A204.1 (cell line): ENCODE measurements at regions not wholly inside any gene's neighbourhood (a gene's known extent, or its start where the extent isn't known, plus 50 kb on each side); places are given as distances from the start of the nearest gene placed in this dataset.
"Not testable (repeated sequence)": the region's sequence is repeated elsewhere in the genome, so short reads cannot be mapped to it uniquely, and the experiment has no call there.

Experiments used
- FAIRE-seq: peaks from 2 replicates; lab custom pipeline; 2012; peaks lifted over from hg19 to GRCh38; lab: Jason Lieb, UNC

DNA sequence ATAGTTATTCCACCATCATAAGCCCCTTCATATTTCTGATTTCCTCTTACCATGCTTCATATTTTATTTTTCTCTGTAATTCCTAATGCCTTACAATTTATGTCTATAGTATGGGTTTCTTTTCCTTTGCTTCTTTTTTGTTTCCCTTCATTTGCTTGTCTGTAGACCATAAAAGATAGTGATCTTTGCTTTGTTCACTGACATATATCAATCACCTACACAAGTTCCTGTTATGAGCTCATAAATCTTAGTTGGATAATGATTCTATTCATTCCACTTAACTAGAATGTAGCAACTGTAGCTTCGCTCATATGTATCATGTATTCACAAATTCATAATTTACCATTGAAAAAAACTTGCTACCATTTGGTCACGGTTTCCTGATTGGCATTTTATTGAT is 388.8 kb upstream of the ATXN7L3B start:
- FAIRE-seq: no peak

DNA sequence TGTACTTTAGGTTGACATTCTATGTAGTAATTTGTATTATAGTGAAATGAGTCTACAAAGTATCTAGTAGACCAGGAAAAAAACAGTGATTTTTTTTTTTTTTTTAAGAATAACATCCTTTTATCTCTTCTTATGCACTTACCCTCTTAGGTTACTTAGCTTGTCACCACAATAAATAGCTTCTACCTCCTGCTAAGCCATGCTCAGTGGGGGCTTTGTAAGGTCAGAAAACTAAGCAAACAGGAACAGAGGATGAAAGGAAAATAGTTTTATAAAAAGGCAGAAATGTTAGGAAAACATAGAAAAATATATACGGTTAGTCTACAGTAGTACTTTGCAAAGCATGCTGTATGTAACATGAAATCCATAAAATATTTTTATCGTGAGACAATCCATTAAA is 385.3 kb upstream of the ATXN7L3B start:
- no peak for FAIRE-seq

DNA sequence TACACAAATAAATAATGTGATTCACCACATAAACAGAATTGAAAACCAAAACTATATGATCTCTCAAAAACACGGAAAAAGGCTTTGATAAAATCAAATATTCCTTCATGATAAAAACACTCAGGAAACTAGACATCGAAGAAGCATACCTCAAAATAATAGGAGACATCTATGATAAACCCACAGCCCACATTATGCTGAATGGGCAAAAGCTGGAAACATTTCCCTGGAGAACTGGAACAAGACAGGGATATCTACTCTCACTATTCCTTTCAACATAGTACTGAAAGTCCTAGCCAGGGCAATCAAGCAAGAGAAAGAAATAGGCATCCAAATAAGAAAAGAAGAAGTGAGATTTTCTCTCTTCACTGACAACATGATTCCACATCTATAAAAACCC is 371.5 kb upstream of the ATXN7L3B start:
- no peak for FAIRE-seq

DNA sequence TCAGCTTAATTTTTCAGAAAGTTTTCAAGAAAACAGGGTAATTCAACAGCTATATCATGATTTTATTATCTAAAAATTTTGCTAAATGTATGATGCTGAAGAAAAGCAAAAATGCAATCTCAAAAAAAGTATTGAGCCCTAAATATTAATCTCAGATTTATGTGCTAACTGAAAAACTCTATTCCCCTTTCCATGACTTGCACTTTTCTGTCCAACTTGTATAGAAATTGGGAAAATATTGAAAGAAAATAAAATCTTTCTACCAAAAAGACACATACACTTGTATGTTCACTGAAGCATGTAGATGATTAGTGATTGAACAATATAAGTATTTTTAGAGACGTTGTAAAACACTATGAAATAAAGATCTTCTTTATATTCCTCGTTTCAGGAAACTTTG is 368.0 kb upstream of the ATXN7L3B start:
- FAIRE-seq: no peak

DNA sequence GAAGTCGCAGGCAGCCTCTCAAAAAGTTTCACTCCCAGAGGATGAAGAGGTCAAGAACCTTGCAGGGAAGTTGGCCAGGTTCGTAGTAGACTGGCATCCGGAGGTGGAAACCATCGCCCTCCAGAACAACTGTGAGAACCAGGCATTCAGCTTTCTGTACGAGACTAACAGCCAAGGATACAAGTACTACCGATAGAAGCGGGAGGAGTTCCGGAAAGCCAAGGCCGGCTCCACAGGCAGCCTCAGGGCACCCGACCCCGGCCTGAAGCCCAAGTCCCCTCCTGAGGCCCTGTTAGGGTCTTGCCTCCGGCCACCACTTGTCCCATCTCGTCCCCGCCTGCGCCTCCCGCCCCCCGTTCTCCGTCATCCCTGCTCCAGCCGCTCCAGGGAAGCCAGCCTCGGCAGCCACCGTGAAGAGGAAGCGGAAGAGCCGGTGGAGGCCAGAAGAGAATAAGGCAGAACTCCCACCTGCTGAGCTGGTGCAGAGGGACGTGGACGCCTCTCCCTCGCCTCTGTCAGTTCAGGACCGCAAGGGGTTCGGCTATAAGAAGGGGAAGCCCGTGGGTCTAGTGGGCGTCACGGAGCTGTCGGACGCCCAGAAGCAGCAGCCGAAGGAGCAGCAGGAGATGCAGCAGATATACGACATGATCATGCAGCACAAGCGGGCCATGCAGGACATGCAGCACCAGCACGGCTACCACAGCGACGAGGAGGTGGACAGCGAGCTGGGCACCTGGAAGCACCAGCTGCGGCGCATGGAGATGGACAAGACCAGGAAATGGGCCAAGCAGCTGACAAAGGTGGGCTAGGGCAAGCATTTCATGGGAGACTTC is 366.8 kb upstream of the ATXN7L3B start:
- FAIRE-seq: no peak

DNA sequence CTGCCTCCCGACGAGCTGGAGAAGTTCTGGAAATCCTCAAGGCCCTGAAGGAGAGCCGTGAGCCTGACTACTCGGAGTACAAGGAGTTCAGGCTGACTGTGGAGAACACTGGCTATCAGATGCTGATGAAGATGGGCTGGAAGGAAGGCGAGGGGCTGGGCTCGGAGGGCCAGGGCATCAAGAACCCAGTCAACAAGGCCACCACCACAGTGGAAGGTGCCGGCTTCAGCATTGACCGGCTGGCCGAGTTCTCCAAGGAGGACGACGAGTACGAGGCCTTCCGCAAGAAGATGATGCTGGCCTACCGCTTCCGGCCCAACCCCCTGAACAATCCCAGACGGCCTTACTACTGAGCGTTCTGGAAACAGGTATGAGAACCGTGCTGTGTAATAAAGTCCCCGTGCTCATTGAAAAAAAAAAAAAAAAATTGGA is 366.1 kb upstream of the ATXN7L3B start:
- no peak for FAIRE-seq

DNA sequence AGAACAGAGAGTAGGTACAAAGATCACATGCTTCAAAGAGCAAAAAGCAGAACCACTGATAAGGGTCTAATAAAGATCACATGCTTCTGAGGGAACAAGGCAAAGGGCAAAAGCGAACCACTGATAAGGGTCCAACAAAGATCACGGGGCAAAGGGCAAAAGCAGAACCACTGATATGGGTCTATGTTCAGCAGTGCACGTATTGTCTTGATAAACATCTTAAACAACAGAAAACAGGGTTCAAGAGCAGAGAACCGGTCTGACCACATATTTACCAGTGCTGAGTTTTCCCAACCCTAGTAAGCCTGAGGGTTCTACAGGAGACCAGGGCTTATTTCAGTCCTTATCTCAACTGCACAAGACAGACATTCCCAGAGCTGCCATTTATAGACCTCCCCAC is 362.7 kb upstream of the ATXN7L3B start:
- not testable (repeated sequence) for FAIRE-seq

DNA sequence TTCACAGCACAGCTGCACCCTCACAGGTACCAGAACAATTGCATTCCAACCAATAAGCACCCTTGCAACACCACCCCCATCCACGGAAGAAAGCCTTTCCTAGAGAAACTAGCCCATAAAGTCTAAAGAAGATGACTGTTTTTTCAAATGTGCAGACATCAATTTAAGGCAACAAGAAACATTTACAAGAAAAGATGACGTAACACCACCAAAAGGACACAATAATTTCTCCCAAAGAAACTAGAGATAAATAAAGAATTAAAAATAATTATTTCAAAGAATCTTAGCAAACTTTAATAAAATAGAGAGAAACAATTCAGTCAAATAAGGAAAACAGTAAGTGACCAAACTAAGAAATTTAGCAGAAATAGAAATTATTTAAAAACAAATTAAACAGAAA is 352.3 kb upstream of the ATXN7L3B start:
- FAIRE-seq: no peak

DNA sequence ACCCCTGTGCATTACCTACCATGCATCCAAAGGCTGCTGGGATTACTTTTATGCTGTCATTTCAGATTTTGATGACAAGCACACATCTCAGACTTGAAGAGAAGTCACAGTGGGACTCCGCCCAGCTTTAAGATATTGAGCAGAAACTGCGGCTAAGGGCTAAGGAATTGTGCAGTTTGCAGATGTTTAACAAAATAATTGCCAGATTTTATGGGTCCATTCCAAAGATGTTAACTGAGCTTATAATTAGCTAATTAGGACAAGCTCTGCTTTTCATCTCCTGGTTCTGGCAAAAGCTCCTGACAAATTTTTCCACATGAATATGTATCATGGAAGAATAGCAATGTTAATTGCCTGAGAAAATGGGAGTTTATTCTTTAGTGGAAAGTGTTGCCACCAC is 344.4 kb upstream of the ATXN7L3B start:
- no peak for FAIRE-seq

DNA sequence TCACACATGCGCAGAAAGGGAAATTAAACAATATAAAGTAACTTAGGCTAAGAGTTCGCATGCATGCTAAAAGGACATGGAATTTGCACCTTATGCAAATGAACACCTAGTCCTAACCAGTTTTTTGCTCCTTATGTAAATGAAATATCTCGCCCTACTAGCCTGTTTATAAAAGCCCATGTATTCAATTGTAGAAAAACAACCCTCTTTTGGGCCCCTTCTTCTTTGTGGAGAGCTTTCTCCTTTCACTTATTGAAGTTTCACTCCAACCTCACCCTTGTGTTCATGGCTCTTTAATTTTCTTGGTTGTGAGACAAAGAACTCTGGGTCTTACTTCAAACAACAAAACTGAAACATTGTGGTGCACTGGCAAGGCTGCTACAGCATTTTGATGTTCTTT is 333.4 kb upstream of the ATXN7L3B start:
- no peak for FAIRE-seq

DNA sequence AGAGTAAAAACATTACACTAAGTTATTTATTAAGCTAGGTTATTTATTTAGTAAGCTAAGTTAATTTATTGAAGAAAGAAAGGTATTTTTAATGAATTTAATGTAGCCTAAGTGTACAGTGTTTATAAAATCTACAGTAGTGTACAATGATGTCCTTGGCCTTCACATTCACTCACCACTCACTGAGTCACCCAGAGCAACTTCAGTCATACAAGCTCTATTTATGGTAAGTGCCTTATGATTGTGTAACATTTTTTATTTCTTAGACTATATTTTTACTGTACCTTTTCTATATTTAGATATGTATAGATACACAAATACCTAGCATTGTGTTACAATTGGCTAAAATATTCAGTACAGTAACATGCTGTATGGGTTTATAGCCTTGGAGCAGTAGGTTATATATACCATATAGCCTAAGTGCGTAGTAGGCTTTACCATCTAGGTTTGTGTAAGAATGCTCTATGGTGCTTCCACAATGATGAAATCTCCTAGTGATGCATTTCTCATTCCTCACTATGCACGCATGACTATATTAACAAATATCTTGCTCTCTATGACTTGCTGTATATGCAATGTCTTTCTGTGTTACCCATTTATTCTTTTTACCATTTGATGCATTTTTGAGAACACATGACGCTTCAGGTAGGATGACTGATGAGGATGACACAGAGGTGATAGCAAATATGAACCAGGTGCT is 309.6 kb upstream of the ATXN7L3B start:
- no peak for FAIRE-seq

DNA sequence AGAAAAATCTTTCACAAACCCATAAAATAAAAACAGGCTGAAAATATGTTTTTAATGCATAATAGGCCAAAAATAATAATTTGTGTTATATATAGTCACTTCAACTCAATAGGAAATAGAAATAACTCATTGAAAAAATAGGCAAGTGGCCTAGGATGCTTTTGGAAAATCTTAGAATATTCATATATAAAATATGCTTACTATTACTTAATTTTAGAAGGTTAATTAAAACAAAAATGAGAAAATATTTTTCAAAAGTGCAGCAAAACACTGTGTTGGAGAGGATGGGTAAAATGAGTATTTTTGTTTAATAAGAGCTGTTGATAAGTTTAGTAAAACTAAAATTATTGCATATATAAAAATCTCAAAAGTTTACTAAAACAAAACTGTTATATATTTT is 308.0 kb upstream of the ATXN7L3B start:
- FAIRE-seq: no peak

DNA sequence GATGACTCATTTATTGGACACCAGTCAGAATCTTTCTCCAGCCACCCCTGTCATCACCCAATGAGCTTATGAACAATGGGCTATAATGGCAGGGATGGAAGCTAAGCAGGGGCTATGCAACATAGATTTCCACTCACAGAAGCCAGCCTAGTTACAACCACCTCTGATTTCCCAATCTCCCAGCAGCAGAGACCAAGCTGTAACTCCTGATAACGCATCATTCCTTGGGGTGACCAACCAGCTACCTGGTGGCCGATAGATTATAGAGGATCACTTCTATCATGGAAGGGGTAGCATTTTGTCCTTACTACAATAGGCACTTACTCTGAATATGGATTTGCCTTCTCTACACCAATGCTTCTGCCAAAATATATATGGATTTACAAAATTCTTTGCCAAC is 302.3 kb upstream of the ATXN7L3B start:
- no peak for FAIRE-seq

DNA sequence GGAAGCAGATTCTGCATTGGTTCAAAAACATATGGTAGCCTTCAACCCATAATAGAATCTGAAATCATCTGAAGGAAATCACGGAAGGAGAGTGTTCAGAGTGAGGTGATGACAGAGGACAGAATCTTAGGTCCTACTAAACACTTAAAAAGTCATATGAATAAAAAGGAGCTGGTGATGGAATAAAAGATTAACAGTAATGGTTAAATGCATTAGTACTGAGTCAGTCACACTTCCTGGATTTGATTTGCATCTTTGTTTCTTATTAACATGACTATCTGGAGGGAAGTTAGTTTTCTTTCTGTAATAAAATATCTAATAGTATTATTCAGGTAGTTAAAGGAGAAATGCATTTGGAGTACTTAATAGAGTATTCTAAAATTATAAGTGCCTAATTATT is 296.3 kb upstream of the ATXN7L3B start:
- FAIRE-seq: no peak

DNA sequence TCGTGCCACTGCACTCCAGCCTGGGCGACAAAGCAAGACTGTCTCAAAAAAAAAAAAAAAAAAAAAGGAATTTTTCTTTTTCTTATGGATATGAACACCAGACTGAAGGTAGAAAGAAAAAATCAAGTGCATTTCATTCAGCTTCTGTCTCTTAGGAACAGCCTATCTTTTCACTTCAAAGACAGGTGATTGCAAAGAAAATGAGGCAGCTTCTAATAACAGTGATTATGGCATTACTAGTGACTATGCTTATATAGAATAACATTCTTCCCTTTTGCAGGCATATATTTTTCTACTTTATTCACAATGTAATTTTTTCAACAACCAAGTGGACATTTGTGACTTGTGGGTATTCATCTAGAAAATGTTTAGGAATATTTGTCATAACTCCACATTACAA is 295.5 kb upstream of the ATXN7L3B start:
- FAIRE-seq: no peak

DNA sequence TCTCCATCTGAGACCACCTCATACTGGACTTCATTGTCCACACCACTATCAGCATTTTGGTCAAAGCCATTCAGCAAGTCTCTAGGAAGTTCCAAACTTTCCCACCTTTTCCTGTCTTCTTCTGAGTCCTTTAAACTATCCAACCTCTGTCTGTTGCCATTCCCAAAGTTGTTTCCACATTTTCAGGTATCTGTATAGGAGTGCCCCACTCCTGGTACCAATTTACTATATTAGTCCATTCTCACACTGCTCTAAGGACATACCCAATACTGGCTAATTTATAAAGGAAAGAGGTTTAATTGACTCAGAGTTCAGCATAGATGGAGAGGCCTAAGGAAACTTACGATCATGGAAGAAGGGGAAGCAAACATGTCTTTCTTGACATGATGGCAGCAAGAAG is 292.2 kb upstream of the ATXN7L3B start:
- no peak for FAIRE-seq

DNA sequence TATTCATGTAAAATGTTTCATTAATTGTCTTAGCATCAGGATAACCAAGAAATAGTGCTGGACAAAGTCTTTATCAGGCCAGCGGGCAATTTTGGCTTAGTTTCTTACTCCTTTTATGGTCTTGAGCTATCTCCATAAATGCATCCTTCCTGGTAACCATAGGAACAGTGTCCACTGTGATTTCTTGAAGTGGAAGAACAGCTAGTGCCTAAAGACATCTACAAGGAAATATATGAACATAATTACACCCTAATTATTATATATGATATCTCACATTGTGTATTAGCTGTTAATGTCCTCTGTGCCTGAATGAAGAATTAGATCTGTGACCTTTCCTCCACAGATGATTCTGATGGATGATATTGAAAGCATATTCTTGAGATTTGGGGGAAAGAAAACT is 286.7 kb upstream of the ATXN7L3B start:
- no peak for FAIRE-seq

DNA sequence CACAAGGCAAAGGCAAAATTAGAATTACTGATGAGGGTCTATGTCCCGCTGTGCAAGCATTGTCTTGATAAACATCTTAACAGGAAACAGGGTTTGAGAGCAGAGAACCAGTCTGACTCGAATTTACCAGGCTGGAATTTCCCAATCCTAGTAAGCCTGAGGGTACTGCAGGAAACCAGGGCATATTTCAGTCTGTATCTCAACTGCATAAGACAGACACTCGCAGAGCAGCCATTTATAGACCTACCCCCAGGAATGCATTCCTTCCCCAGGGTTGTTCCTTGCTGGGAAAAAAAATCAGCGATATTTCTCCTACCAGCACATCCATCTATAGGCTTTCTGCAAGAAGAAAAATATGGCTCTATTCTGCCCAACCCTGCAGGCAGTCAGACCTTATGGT is 283.8 kb upstream of the ATXN7L3B start:
- FAIRE-seq: not testable (repeated sequence)

DNA sequence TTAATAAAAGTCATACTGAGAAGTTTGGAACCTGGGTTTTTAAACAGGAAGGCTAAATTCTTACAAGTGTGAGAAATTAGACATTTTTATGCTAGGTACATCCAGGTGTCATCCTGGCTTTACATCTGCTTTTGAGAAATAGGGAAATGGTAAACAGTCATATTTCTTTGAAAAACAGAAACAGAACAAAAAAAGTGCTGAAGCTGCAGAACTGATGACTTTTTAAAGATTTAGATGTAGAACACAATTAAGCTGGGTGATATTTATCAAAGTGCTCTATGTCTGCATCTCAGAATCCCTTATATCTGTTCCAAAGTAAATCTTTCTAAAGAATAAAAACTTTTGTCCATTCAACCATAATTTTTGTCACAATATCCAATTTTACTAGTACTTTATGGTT is 282.9 kb upstream of the ATXN7L3B start:
- FAIRE-seq: no peak

DNA sequence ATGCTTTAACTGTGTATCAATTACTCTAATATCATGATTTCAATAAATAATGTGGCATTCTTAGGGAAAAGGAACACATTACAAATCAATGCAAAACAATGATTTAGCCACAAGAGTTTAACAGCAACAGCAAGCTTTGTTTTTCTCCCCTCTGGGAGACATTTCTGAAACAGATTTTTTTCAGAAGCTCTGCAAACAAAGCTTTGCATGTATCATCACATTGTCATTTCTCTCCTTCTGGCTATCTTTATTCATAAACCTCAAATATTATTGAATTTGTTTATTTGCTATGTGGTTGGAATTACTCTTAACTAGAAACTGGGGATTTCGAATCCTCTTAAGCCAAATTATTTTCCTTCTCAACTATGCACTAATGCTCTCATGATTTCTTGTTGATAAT is 278.4 kb upstream of the ATXN7L3B start:
- no peak for FAIRE-seq

DNA sequence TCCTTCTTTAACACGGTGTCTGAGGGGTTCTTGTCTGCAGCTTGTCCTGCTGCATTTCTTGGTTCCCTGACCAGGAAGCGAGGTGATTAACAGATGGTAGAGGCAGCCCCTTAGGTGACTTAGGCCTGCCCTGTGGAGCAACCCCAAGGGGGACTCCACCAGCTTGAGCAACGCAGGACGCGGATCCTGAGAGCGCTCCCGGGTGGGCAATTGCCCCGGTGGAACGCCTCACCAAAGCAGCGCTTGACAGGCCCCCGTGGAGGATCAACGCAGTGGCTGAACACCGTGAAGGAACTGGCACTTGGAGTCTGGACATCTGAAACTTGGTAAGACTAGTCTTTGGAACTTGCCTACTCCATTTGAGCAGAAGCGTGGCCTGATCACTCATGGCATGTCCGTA is 272.9 kb upstream of the ATXN7L3B start:
- FAIRE-seq: no peak

DNA sequence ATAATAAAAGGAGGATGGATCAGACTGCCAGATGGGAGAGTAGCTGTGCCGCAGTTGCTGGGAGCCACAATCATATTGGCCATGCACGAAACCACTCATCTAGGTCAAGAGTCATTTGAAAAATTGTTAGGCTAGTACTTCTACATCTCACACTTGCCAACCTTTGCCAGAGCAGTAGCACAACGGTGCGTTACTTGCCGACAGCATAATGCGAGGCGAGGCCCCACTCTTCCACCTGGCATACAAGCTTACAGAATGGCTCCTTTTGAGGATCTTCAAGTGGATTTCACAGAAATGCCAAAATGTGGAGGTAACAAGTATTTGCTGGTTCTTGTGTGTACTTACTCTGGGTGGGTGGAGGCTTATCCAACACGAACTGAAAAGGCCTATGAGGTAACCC is 268.3 kb upstream of the ATXN7L3B start:
- not testable (repeated sequence) for FAIRE-seq

DNA sequence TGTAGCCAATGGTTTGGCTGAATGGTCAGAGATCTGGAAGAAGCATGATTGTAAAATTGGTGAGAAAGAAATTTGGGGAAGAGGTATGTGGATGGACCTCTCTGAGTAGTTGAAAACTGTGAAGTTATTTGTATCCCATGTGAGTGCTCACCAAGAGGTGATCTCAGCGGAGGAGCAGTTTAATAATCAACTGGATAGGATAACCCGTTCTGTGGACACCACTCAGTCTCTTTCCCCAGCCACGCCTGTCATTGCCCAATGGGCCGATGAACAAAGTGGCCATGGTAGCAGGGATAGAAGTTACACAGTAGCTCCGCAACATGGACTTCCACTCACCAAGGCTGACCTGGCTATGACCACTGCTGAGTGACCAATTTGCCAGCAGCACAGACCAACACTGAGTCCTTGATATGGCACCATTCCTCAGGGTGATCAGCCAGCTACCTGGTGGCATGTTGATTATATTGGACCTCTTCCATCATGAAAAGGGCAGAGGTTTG is 257.4 kb upstream of the ATXN7L3B start:
- FAIRE-seq: no peak
